ENCODE measurements at regions not wholly inside any gene's neighbourhood (a gene's known extent, or its start where the extent isn't known, plus 50 kb on each side); places are given as distances from the start of the nearest gene placed in this dataset.
A peak's percentile ranks its signal among the peaks of the same experiment; 100 is the strongest.

- DNase-seq (ENCODE audit: low spot score) = no peak
Observed at GRCh38 chr12:84601483-84601882, 311.1 kb downstream of the SLC6A15 start.

GRCh38 chr12:84599539-84599938 lies 313.1 kb downstream of the SLC6A15 start:
- DNase-seq (ENCODE audit: low spot score) = no peak

GRCh38 chr12:84596266-84596665 lies 316.3 kb downstream of the SLC6A15 start:
- no peak for DNase-seq (ENCODE audit: low spot score)

- DNase-seq (ENCODE audit: low spot score) = no peak
Observed at GRCh38 chr12:84594157-84594556, 318.4 kb downstream of the SLC6A15 start.

- no peak for DNase-seq (ENCODE audit: low spot score)
Observed at GRCh38 chr12:84585776-84586395, 326.7 kb downstream of the SLC6A15 start.

- no peak for DNase-seq (ENCODE audit: low spot score)
Observed at GRCh38 chr12:84572196-84572595, 340.4 kb downstream of the SLC6A15 start.

GRCh38 chr12:84562331-84562730 lies 350.3 kb downstream of the SLC6A15 start:
- no peak for DNase-seq (ENCODE audit: low spot score)

- DNase-seq (ENCODE audit: low spot score) = no peak
Observed at GRCh38 chr12:84561351-84561750, 351.2 kb downstream of the SLC6A15 start.

GRCh38 chr12:84554199-84554723 lies 358.3 kb downstream of the SLC6A15 start:
- no peak for DNase-seq (ENCODE audit: low spot score)

- no peak for DNase-seq (ENCODE audit: low spot score)
Observed at GRCh38 chr12:84553331-84554117, 359.1 kb downstream of the SLC6A15 start.

- DNase-seq (ENCODE audit: low spot score) = no peak
Observed at GRCh38 chr12:84551373-84551772, 361.2 kb downstream of the SLC6A15 start.

- no peak for DNase-seq (ENCODE audit: low spot score)
Observed at GRCh38 chr12:84550518-84550917, 362.1 kb downstream of the SLC6A15 start.

GRCh38 chr12:84542289-84542688 lies 370.3 kb downstream of the SLC6A15 start:
- no peak for DNase-seq (ENCODE audit: low spot score)

GRCh38 chr12:84537666-84538065 lies 374.9 kb downstream of the SLC6A15 start:
- no peak for DNase-seq (ENCODE audit: low spot score)

- no peak for DNase-seq (ENCODE audit: low spot score)
Observed at GRCh38 chr12:84512751-84513150, 399.8 kb downstream of the SLC6A15 start.

GRCh38 chr12:84508851-84509260 lies 403.7 kb downstream of the SLC6A15 start:
- DNase-seq (ENCODE audit: low spot score) = no peak

- no peak for DNase-seq (ENCODE audit: low spot score)
Observed at GRCh38 chr12:84507956-84508850, 404.4 kb downstream of the SLC6A15 start.

- no peak for DNase-seq (ENCODE audit: low spot score)
Observed at GRCh38 chr12:84506282-84506681, 406.3 kb downstream of the SLC6A15 start.

GRCh38 chr12:84502907-84503787 lies 409.5 kb downstream of the SLC6A15 start:
- peak; percentile 32 for DNase-seq (ENCODE audit: low spot score)

GRCh38 chr12:84502180-84502860 lies 410.3 kb downstream of the SLC6A15 start:
- no peak for DNase-seq (ENCODE audit: low spot score)

GRCh38 chr12:84497819-84498218 lies 414.8 kb downstream of the SLC6A15 start:
- DNase-seq (ENCODE audit: low spot score) = no peak

Data from activated CD4-positive, alpha-beta T cell treated with anti-CD3 and anti-CD28 coated beads, Interleukin-2, Interleukin-4, amounts not matched to agents 100 ng/mL and 50 ng/mL, durations not matched to agents 16 hours and 8 hours (primary cell).